HG03060 (cell line): ENCODE measurements at regions not wholly inside any gene's neighbourhood (a gene's known extent, or its start where the extent isn't known, plus 50 kb on each side); places are given as distances from the start of the nearest gene placed in this dataset.

Experiments used
- ATAC-seq: cut with Tn5 transposase; IDR thresholded peaks from one replicate; pipeline ENCODE4 v1.9.1; 2021; ENCODE audit warnings: low read depth, moderate number of reproducible peaks; ENCODE audit not compliant: unreplicated experiment

GRCh38 chr2:18342901-18343300 lies 217.6 kb downstream of the RDH14 start:
- ATAC-seq = no peak

- no peak for ATAC-seq
Measured at GRCh38 chr2:18339326-18339725, 221.1 kb downstream of the RDH14 start.

GRCh38 chr2:18336975-18337374 lies 223.5 kb downstream of the RDH14 start:
- ATAC-seq = no peak

GRCh38 chr2:18332477-18332876 lies 228.0 kb downstream of the RDH14 start:
- ATAC-seq = no peak

- no peak for ATAC-seq
Measured at GRCh38 chr2:18325118-18325517, 235.3 kb downstream of the RDH14 start.

- ATAC-seq = no peak
Measured at GRCh38 chr2:18319987-18320386, 240.5 kb downstream of the RDH14 start.

- no peak for ATAC-seq
Measured at GRCh38 chr2:18317017-18317416, 243.4 kb downstream of the RDH14 start.

- no peak for ATAC-seq
Measured at GRCh38 chr2:18312818-18313217, 247.6 kb downstream of the RDH14 start.

DNA sequence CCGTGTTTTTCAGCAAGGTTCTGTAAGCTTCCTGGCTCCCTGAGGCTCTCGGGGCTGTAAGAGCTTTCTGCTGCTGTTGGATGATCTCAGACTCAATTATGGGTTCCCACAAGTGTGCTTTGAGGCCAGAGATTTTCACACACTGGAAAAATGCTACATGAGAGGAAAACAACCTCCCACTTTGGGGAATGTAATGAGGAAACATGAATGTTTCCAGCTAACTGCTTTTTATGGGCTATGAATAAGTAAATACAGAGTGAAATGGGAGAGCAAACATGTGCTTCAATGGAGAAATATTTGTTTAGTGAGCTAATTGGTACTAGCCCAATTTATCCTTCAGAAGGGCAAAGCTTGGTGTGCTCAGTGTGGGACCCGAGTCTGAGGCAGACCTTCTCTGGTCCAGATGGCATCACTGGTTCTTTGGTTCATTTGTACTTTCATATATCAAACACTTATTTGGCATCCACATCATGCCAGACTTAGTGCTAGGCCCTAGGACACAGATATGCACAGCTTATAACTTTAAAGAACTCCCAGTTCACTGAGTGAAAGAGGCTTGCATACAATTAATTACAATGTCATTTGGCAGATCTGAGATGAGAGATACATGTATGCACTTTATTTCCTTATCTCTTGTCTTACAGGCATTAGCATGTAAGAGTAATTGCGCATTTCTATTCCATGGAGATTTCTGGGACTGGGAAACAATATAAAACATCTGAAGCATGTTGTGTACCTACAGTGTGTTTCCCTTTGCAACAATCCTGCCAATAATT lies 248.8 kb downstream of the RDH14 start:
- ATAC-seq = no peak

- ATAC-seq = no peak
Measured at GRCh38 chr2:18309627-18310026, 250.8 kb downstream of the RDH14 start.

GRCh38 chr2:18309188-18309587 lies 251.3 kb downstream of the RDH14 start:
- ATAC-seq = no peak

DNA sequence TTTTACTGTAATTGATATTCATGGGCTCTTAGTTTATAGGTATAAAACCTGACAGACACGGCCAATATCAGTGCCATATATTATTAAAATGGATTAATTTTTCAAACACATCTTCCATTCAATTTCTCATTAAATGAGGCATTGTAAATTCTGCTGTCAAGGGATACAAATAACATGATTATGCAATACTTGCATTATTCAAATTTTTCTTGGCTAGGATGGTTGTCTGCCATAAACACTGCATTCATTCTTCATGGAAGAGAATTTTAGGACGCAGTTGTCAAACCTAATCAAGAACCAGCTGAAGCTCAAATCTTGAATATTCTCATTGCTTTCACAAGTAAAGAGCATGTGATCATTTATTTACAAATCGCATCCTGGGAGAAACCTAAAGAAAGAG lies 255.6 kb downstream of the RDH14 start:
- ATAC-seq = no peak

GRCh38 chr2:18301421-18302139 lies 258.9 kb downstream of the RDH14 start:
- no peak for ATAC-seq

GRCh38 chr2:18299423-18300212 lies 260.8 kb downstream of the RDH14 start:
- ATAC-seq = no peak

GRCh38 chr2:18297534-18298058 lies 262.9 kb downstream of the RDH14 start:
- no peak for ATAC-seq

GRCh38 chr2:18290386-18290785 lies 270.1 kb downstream of the RDH14 start:
- no peak for ATAC-seq

- no peak for ATAC-seq
Measured at GRCh38 chr2:18286897-18287296, 273.6 kb downstream of the RDH14 start.

DNA sequence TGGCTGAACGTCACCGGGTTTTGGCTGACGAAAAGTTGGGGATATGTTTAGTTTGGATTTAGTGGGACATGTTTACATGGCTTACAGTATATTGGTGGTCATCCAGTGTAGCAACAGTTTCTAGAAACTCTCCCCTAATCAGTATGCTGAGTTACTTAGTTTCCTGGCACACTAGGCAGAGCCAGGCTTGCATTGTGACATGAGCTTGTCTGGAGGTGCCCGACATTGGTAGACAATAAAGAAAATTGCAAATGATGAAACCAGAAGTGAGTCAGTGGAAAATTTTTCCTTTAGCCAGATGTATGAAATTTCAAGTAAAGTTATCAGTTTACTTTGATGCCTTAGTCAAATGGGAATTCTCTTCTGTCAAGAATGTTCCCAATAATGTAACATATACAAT lies 276.1 kb downstream of the RDH14 start:
- no peak for ATAC-seq

GRCh38 chr2:18282026-18282425 lies 278.4 kb downstream of the RDH14 start:
- no peak for ATAC-seq

- no peak for ATAC-seq
Measured at GRCh38 chr2:18276583-18277075, 283.8 kb downstream of the RDH14 start.

DNA sequence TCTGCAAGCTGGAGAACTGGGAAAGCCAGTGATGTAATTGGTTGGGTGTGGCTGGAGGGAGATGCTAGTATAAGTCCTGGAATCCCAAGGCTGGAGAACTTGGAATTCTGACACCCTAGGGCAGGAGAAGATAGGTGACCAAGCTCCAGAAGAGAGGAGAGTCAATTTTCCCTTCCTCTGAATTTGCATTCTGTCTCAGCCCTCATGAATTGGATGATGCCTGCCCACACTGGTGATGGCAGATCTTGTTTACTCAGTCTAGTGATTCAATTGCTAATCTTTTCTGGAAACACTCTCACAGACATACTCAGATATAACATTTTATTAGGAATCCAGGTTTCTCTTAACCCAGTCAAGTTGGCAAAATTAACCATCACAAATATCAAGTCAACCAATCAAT lies 287.2 kb downstream of the RDH14 start:
- no peak for ATAC-seq
